CD4-positive, CD25-positive, alpha-beta regulatory T cell (primary cell): ENCODE measurements at regions not wholly inside any gene's neighbourhood (a gene's known extent, or its start where the extent isn't known, plus 50 kb on each side); places are given as distances from the start of the nearest gene placed in this dataset.

Source experiments
- ATAC-seq, 2 donors: fragments of 150-1000 bp; cut with Tn5 transposase; one replicate each; pipeline ENCODE4 v1.10.0; 2021; ENCODE audit warnings: low read depth in 2 of 2, moderate number of reproducible peaks in 2 of 2, moderate library complexity in 1 of 2
- DNase-seq, 3 donors: peaks; one replicate each; pipeline versions ENCODE4 v3.0.0 to v3.0.0-alpha.2; 2012 to 2022; ENCODE audit warnings: mixed read lengths in 1 of 3
- H3K27ac ChIP-seq: one replicate; pipeline ENCODE4 v1.7.0; 2013; ENCODE audit warnings: mild to moderate bottlenecking, low read length; ENCODE audit not compliant: insufficient read depth, poor library complexity, severe bottlenecking
- H3K27me3 ChIP-seq: one replicate; pipeline ENCODE4 v1.7.0; 2013; ENCODE audit warnings: low read length; ENCODE audit not compliant: control insufficient read depth, insufficient read depth
- H3K36me3 ChIP-seq: one replicate; pipeline ENCODE4 v1.7.0; 2013; ENCODE audit warnings: mild to moderate bottlenecking, low read length, moderate library complexity; ENCODE audit not compliant: control insufficient read depth, insufficient read depth
- H3K4me1 ChIP-seq: 2 replicates; pipeline ENCODE4 v1.7.0; 2013; ENCODE audit warnings: mild to moderate bottlenecking, low read length; ENCODE audit not compliant: insufficient read depth, control insufficient read depth, poor library complexity, severe bottlenecking
- H3K4me3 ChIP-seq: one replicate; pipeline ENCODE4 v1.7.0; 2013; ENCODE audit warnings: low read depth, mild to moderate bottlenecking, low read length, moderate library complexity
- H3K9me3 ChIP-seq, 2 experiments: 1 replicate in 1 of 2; 2 replicates in 1 of 2; pipeline ENCODE4 v1.7.0; 2013; ENCODE audit warnings: low read length in 2 of 2, mild to moderate bottlenecking in 1 of 2, moderate library complexity in 1 of 2; ENCODE audit not compliant: control insufficient read depth in 2 of 2
- H3K27ac Mint-ChIP-seq, 3 donors: one replicate each; pipeline ENCODE4 v1.8.0; 2020 to 2022; ENCODE audit warnings: mild to moderate bottlenecking in 3 of 3, mixed read lengths in 3 of 3, moderate library complexity in 2 of 3
- H3K27me3 Mint-ChIP-seq: one replicate; pipeline ENCODE4 v1.8.0; 2022; ENCODE audit warnings: mild to moderate bottlenecking, mixed read lengths
- H3K36me3 Mint-ChIP-seq: one replicate; pipeline ENCODE4 v1.8.0; 2020; ENCODE audit warnings: mixed read lengths
- H3K4me1 Mint-ChIP-seq, 4 donors: one replicate each; pipeline ENCODE4 v1.8.0; 2020 to 2022; ENCODE audit warnings: mixed read lengths in 4 of 4, mild to moderate bottlenecking in 1 of 4
- H3K4me3 Mint-ChIP-seq, 4 donors: one replicate each; pipeline ENCODE4 v1.8.0; 2020 to 2022; ENCODE audit warnings: mild to moderate bottlenecking in 4 of 4, mixed read lengths in 4 of 4, moderate library complexity in 3 of 4
- H3K9me3 Mint-ChIP-seq, 7 donors: one replicate each; pipeline ENCODE4 v1.8.0; 2020 to 2022; ENCODE audit warnings: mixed read lengths in 7 of 7, mild to moderate bottlenecking in 3 of 7, moderate library complexity in 2 of 7

GRCh38 chrX:7568597-7568996 is 274.4 kb upstream of the VCX start:
- ATAC-seq (no peak), DNase-seq (no peak)
- H3K36me3 Mint-ChIP-seq: no peaks in the 10 kb centered on the region
- H3K9me3 ChIP-seq: no peaks in the 10 kb centered on the region
- H3K4me1 Mint-ChIP-seq: no peaks in the 10 kb centered on the region
- no peak overlapping the region for H3K4me3 Mint-ChIP-seq
- H3K4me3 ChIP-seq: no peak overlapping the region
- H3K27me3 Mint-ChIP-seq: no peaks in the 10 kb centered on the region
- H3K27me3 ChIP-seq: no peaks in the 10 kb centered on the region
- peaks cover 0 to 5% (median 0%) of the 10 kb centered on the region in 7 donors for H3K9me3 Mint-ChIP-seq
- no peaks in the 10 kb centered on the region for H3K36me3 ChIP-seq
- H3K4me1 ChIP-seq: no peaks in the 10 kb centered on the region
- H3K27ac ChIP-seq: no peak overlapping the region
- no peak overlapping the region for H3K27ac Mint-ChIP-seq

- H3K36me3 ChIP-seq: no peaks in the 10 kb centered on the region
- H3K4me3 ChIP-seq: no peak overlapping the region
- Mint-ChIP-seq H3K9me3 (peaks cover 0 to 5% (median 0%) of the 10 kb centered on the region in 7 donors), H3K4me1 (no peaks in the 10 kb centered on the region), H3K27ac (no peak overlapping the region), H3K27me3 (no peaks in the 10 kb centered on the region), H3K4me3 (no peak overlapping the region), H3K36me3 (no peaks in the 10 kb centered on the region)
- no peak overlapping the region for H3K27ac ChIP-seq
- no peaks in the 10 kb centered on the region for H3K4me1 ChIP-seq
- no peaks in the 10 kb centered on the region for H3K27me3 ChIP-seq
- no peak for DNase-seq
- ATAC-seq: no peak
- H3K9me3 ChIP-seq: no peaks in the 10 kb centered on the region
Measured at GRCh38 chrX:7568130-7568529, 274.8 kb upstream of the VCX start.

GRCh38 chrX:7552760-7553159 is 290.2 kb upstream of the VCX start:
- Mint-ChIP-seq H3K36me3 (no peaks in the 10 kb centered on the region), H3K4me1 (no peaks in the 10 kb centered on the region), H3K27me3 (no peaks in the 10 kb centered on the region), H3K9me3 (peaks cover 0 to 19% (median 0%) of the 10 kb centered on the region in 7 donors), H3K4me3 (no peak overlapping the region), H3K27ac (no peak overlapping the region)
- ATAC-seq (no peak), DNase-seq (no peak)
- Histone ChIP-seq H3K27me3 (no peaks in the 10 kb centered on the region), H3K27ac (no peak overlapping the region), H3K36me3 (no peaks in the 10 kb centered on the region), H3K4me1 (no peaks in the 10 kb centered on the region), H3K4me3 (no peak overlapping the region), H3K9me3 (no peaks in the 10 kb centered on the region)

GRCh38 chrX:7546551-7547080 is 296.4 kb upstream of the VCX start:
- Mint-ChIP-seq H3K27ac (no peak overlapping the region), H3K4me1 (no peaks in the 10 kb centered on the region), H3K36me3 (no peaks in the 10 kb centered on the region), H3K9me3 (peaks cover 0 to 11% (median 2%) of the 10 kb centered on the region in 7 donors), H3K27me3 (no peaks in the 10 kb centered on the region), H3K4me3 (no peak overlapping the region)
- no peak overlapping the region for H3K27ac ChIP-seq
- H3K36me3 ChIP-seq: no peaks in the 10 kb centered on the region
- no peak overlapping the region for H3K4me3 ChIP-seq
- DNase-seq: no peak
- H3K27me3 ChIP-seq: no peaks in the 10 kb centered on the region
- H3K9me3 ChIP-seq: no peaks in the 10 kb centered on the region
- no peaks in the 10 kb centered on the region for H3K4me1 ChIP-seq
- ATAC-seq: no peak

GRCh38 chrX:7545564-7545963 is 297.4 kb upstream of the VCX start:
- H3K27me3 ChIP-seq: no peaks in the 10 kb centered on the region
- no peak for DNase-seq
- no peaks in the 10 kb centered on the region for H3K36me3 ChIP-seq
- Mint-ChIP-seq H3K27me3 (no peaks in the 10 kb centered on the region), H3K27ac (no peak overlapping the region), H3K4me3 (no peak overlapping the region), H3K4me1 (no peaks in the 10 kb centered on the region), H3K9me3 (peaks cover 0 to 11% (median 4%) of the 10 kb centered on the region in 7 donors), H3K36me3 (no peaks in the 10 kb centered on the region)
- no peak overlapping the region for H3K27ac ChIP-seq
- no peak overlapping the region for H3K4me3 ChIP-seq
- H3K4me1 ChIP-seq: no peaks in the 10 kb centered on the region
- no peaks in the 10 kb centered on the region for H3K9me3 ChIP-seq
- no peak for ATAC-seq

GRCh38 chrX:7542587-7543380 is 300.2 kb upstream of the VCX start:
- H3K36me3 Mint-ChIP-seq: no peaks in the 10 kb centered on the region
- H3K4me1 Mint-ChIP-seq: no peaks in the 10 kb centered on the region
- no peak overlapping the region for H3K4me3 Mint-ChIP-seq
- Histone ChIP-seq H3K27ac (no peak overlapping the region), H3K36me3 (no peaks in the 10 kb centered on the region), H3K4me3 (no peak overlapping the region), H3K4me1 (no peaks in the 10 kb centered on the region), H3K27me3 (no peaks in the 10 kb centered on the region), H3K9me3 (no peaks in the 10 kb centered on the region)
- peaks cover 0 to 7% (median 4%) of the 10 kb centered on the region in 7 donors for H3K9me3 Mint-ChIP-seq
- ATAC-seq (no peak), DNase-seq (no peak)
- no peaks in the 10 kb centered on the region for H3K27me3 Mint-ChIP-seq
- H3K27ac Mint-ChIP-seq: no peak overlapping the region

- H3K27me3 Mint-ChIP-seq: no peaks in the 10 kb centered on the region
- no peak for ATAC-seq
- Histone ChIP-seq H3K4me3 (no peak overlapping the region), H3K36me3 (no peaks in the 10 kb centered on the region), H3K27ac (no peak overlapping the region), H3K27me3 (no peaks in the 10 kb centered on the region), H3K9me3 (no peaks in the 10 kb centered on the region), H3K4me1 (no peaks in the 10 kb centered on the region)
- no peaks in the 10 kb centered on the region for H3K36me3 Mint-ChIP-seq
- H3K4me1 Mint-ChIP-seq: no peaks in the 10 kb centered on the region
- no peak overlapping the region for H3K27ac Mint-ChIP-seq
- H3K4me3 Mint-ChIP-seq: no peak overlapping the region
- peaks cover 0 to 16% (median 4%) of the 10 kb centered on the region in 7 donors for H3K9me3 Mint-ChIP-seq
- DNase-seq: no peak
Measured at GRCh38 chrX:7522860-7523259, 320.1 kb upstream of the VCX start.
